CD8-positive, alpha-beta memory T cell (primary cell): ENCODE measurements at regions not wholly inside any gene's neighbourhood (a gene's known extent, or its start where the extent isn't known, plus 50 kb on each side); places are given as distances from the start of the nearest gene placed in this dataset.

ENCODE experiments used
- CTCF ChIA-PET: fragments of 350-600 bp; sonication (Branson Sonifier 250); formaldehyde crosslinking; loops from one replicate; lab custom pipeline; 2021; ENCODE audit warnings: antibody characterized with exemption; lab: Charles Lee
- POLR2A ChIA-PET: fragments of 350-600 bp; sonication (Branson Sonifier 250); formaldehyde crosslinking; loops from one replicate; lab custom pipeline; 2021; ENCODE audit warnings: antibody characterized with exemption; lab: Charles Lee
- DNase-seq, 5 donors: peaks; one replicate each; pipeline versions ENCODE4 v3.0.0 to v3.0.0-alpha.2; 2020 to 2022; ENCODE audit warnings: mixed read lengths in 1 of 5
- H3K27ac ChIP-seq: one replicate; pipeline ENCODE4 v1.7.0; 2013; ENCODE audit warnings: low read depth, mild to moderate bottlenecking, low read length, moderate library complexity
- H3K27me3 ChIP-seq: 2 replicates; pipeline ENCODE4 v1.7.0; 2013; ENCODE audit warnings: low read length, mild to moderate bottlenecking; ENCODE audit not compliant: insufficient read depth, poor library complexity, severe bottlenecking
- H3K36me3 ChIP-seq: 2 replicates; pipeline ENCODE4 v1.7.0; 2013; ENCODE audit warnings: mild to moderate bottlenecking, low read length, moderate library complexity; ENCODE audit not compliant: insufficient read depth
- H3K4me1 ChIP-seq: 2 replicates; pipeline ENCODE4 v1.7.0; 2013; ENCODE audit warnings: mild to moderate bottlenecking, low read length, moderate library complexity; ENCODE audit not compliant: insufficient read depth
- H3K4me3 ChIP-seq: 2 replicates; pipeline ENCODE4 v1.7.0; 2013; ENCODE audit warnings: mild to moderate bottlenecking, low read length
- H3K9me3 ChIP-seq: 2 replicates; pipeline ENCODE4 v1.7.0; 2013; ENCODE audit warnings: mild to moderate bottlenecking, low read length
- H3K27ac Mint-ChIP-seq, 8 donors: one replicate each; pipeline ENCODE4 v1.8.0; 2020 to 2021; ENCODE audit warnings: mixed read lengths in 8 of 8, mild to moderate bottlenecking in 6 of 8, inconsistent platforms in 3 of 8, moderate library complexity in 3 of 8
- H3K27me3 Mint-ChIP-seq, 2 donors: one replicate each; pipeline ENCODE4 v1.8.0; 2020 to 2021; ENCODE audit warnings: mixed read lengths in 2 of 2, mild to moderate bottlenecking in 1 of 2, moderate library complexity in 1 of 2
- H3K36me3 Mint-ChIP-seq, 3 donors: one replicate each; pipeline ENCODE4 v1.8.0; 2020 to 2021; ENCODE audit warnings: mixed read lengths in 3 of 3, inconsistent platforms in 1 of 3, mild to moderate bottlenecking in 1 of 3
- H3K4me1 Mint-ChIP-seq, 3 donors: one replicate each; pipeline ENCODE4 v1.8.0; 2020 to 2021; ENCODE audit warnings: mixed read lengths in 3 of 3, inconsistent platforms in 1 of 3, mild to moderate bottlenecking in 1 of 3
- H3K4me3 Mint-ChIP-seq, 7 donors: one replicate each; pipeline ENCODE4 v1.8.0; 2020 to 2021; ENCODE audit warnings: mixed read lengths in 7 of 7, mild to moderate bottlenecking in 6 of 7, moderate library complexity in 4 of 7, inconsistent platforms in 2 of 7
- H3K9me3 Mint-ChIP-seq, 5 donors: one replicate each; pipeline ENCODE4 v1.8.0; 2020 to 2022; ENCODE audit warnings: mixed read lengths in 5 of 5, mild to moderate bottlenecking in 3 of 5, moderate library complexity in 2 of 5, inconsistent platforms in 1 of 5

- no peaks in the 10 kb centered on the region for H3K4me1 Mint-ChIP-seq
- H3K4me1 ChIP-seq: no peaks in the 10 kb centered on the region
- H3K4me3 Mint-ChIP-seq: no peak overlapping the region
- H3K9me3 ChIP-seq: no peaks in the 10 kb centered on the region
- H3K27ac ChIP-seq: no peak overlapping the region
- no peaks in the 10 kb centered on the region for H3K27me3 ChIP-seq
- H3K4me3 ChIP-seq: no peak overlapping the region
- no peak for DNase-seq
- POLR2A ChIA-PET: no interaction called here
- H3K36me3 ChIP-seq: no peaks in the 10 kb centered on the region
- no peak overlapping the region for H3K27ac Mint-ChIP-seq
- peaks cover 0 to 2% (median 0%) of the 10 kb centered on the region in 5 donors for H3K9me3 Mint-ChIP-seq
- no peaks in the 10 kb centered on the region for H3K36me3 Mint-ChIP-seq
- H3K27me3 Mint-ChIP-seq: no peaks in the 10 kb centered on the region
- CTCF ChIA-PET: no interaction called here
These were observed 443.7 kb downstream of the GXYLT1 start for GRCh38 chr12:41700940-41701339.

GRCh38 chr12:41699658-41700057 is 445.0 kb downstream of the GXYLT1 start:
- Mint-ChIP-seq H3K9me3 (peaks cover 0 to 2% (median 0%) of the 10 kb centered on the region in 5 donors), H3K27ac (no peak overlapping the region), H3K4me1 (no peaks in the 10 kb centered on the region), H3K36me3 (no peaks in the 10 kb centered on the region), H3K27me3 (no peaks in the 10 kb centered on the region), H3K4me3 (no peak overlapping the region)
- no peaks in the 10 kb centered on the region for H3K4me1 ChIP-seq
- no peaks in the 10 kb centered on the region for H3K36me3 ChIP-seq
- DNase-seq: no peak
- CTCF ChIA-PET: interaction anchor here (1.5 kb wide), 1 partner anchor 10 kb away, joined by 4 read pairs; no protein-coding TSS in a partner anchor
- H3K9me3 ChIP-seq: no peaks in the 10 kb centered on the region
- H3K27ac ChIP-seq: no peak overlapping the region
- no peak overlapping the region for H3K4me3 ChIP-seq
- POLR2A ChIA-PET: no interaction called here
- H3K27me3 ChIP-seq: no peaks in the 10 kb centered on the region

- no peak for DNase-seq
- H3K4me1 Mint-ChIP-seq: no peaks in the 10 kb centered on the region
- no peaks in the 10 kb centered on the region for H3K36me3 Mint-ChIP-seq
- no peak overlapping the region for H3K4me3 Mint-ChIP-seq
- no peaks in the 10 kb centered on the region for H3K36me3 ChIP-seq
- POLR2A ChIA-PET: no interaction called here
- no peaks in the 10 kb centered on the region for H3K9me3 ChIP-seq
- peaks cover 0 to 2% of the 10 kb centered on the region in 2 donors for H3K27me3 Mint-ChIP-seq
- no peaks in the 10 kb centered on the region for H3K27me3 ChIP-seq
- no peaks in the 10 kb centered on the region for H3K4me1 ChIP-seq
- no peak overlapping the region for H3K27ac Mint-ChIP-seq
- H3K9me3 Mint-ChIP-seq: no peaks in the 10 kb centered on the region
- no peak overlapping the region for H3K27ac ChIP-seq
- H3K4me3 ChIP-seq: no peak overlapping the region
- CTCF ChIA-PET: no interaction called here
These were observed 447.5 kb downstream of the GXYLT1 start for GRCh38 chr12:41697161-41697560.

- Histone ChIP-seq H3K36me3 (no peaks in the 10 kb centered on the region), H3K27ac (no peak overlapping the region), H3K4me3 (no peak overlapping the region), H3K27me3 (no peaks in the 10 kb centered on the region), H3K4me1 (no peaks in the 10 kb centered on the region), H3K9me3 (no peaks in the 10 kb centered on the region)
- Mint-ChIP-seq H3K4me1 (no peaks in the 10 kb centered on the region), H3K9me3 (peaks cover 0 to 2% (median 0%) of the 10 kb centered on the region in 5 donors), H3K27me3 (peaks cover 0 to 1% of the 10 kb centered on the region in 2 donors), H3K4me3 (no peak overlapping the region), H3K27ac (no peak overlapping the region), H3K36me3 (no peaks in the 10 kb centered on the region)
- ChIA-PET POLR2A (no interaction called here), CTCF (no interaction called here)
- no peak for DNase-seq
These were observed 459.7 kb downstream of the GXYLT1 start for GRCh38 chr12:41684997-41685396.

- no peaks in the 10 kb centered on the region for H3K36me3 Mint-ChIP-seq
- H3K9me3 Mint-ChIP-seq: peaks cover 0 to 2% (median under 1%) of the 10 kb centered on the region in 5 donors
- no peak overlapping the region for H3K27ac ChIP-seq
These were observed 461.0 kb downstream of the GXYLT1 start for GRCh38 chr12:41683513-41684240.

GRCh38 chr12:41683023-41683422 is 461.7 kb downstream of the GXYLT1 start:
- H3K36me3 ChIP-seq: no peaks in the 10 kb centered on the region
- Mint-ChIP-seq H3K9me3 (peaks cover 0 to 5% (median 2%) of the 10 kb centered on the region in 5 donors), H3K4me1 (no peaks in the 10 kb centered on the region), H3K27me3 (peaks cover 0 to 1% of the 10 kb centered on the region in 2 donors), H3K36me3 (no peaks in the 10 kb centered on the region), H3K4me3 (no peak overlapping the region), H3K27ac (no peak overlapping the region)
- POLR2A ChIA-PET: no interaction called here
- CTCF ChIA-PET: no interaction called here
- H3K4me1 ChIP-seq: no peaks in the 10 kb centered on the region
- DNase-seq: no peak
- no peaks in the 10 kb centered on the region for H3K27me3 ChIP-seq
- no peak overlapping the region for H3K27ac ChIP-seq
- no peak overlapping the region for H3K4me3 ChIP-seq
- H3K9me3 ChIP-seq: no peaks in the 10 kb centered on the region

More at GRCh38 chr12:41683513-41684240, 461.0 kb downstream of the GXYLT1 start:
- CTCF ChIA-PET: no interaction called here
- Histone ChIP-seq H3K4me3 (no peak overlapping the region), H3K27me3 (no peaks in the 10 kb centered on the region), H3K9me3 (no peaks in the 10 kb centered on the region), H3K4me1 (no peaks in the 10 kb centered on the region), H3K36me3 (no peaks in the 10 kb centered on the region)
- DNase-seq: no peak
- Mint-ChIP-seq H3K4me1 (no peaks in the 10 kb centered on the region), H3K27me3 (peaks cover 0 to 1% of the 10 kb centered on the region in 2 donors), H3K4me3 (no peak overlapping the region), H3K27ac (no peak overlapping the region)
- POLR2A ChIA-PET: no interaction called here

- H3K4me1 Mint-ChIP-seq: no peaks in the 10 kb centered on the region
- peaks cover 0 to 5% (median 0%) of the 10 kb centered on the region in 5 donors for H3K9me3 Mint-ChIP-seq
- H3K27ac Mint-ChIP-seq: no peak overlapping the region
- Histone ChIP-seq H3K4me1 (no peaks in the 10 kb centered on the region), H3K36me3 (no peaks in the 10 kb centered on the region), H3K4me3 (no peak overlapping the region), H3K9me3 (no peaks in the 10 kb centered on the region), H3K27me3 (no peaks in the 10 kb centered on the region), H3K27ac (no peak overlapping the region)
- no peak overlapping the region for H3K4me3 Mint-ChIP-seq
- H3K27me3 Mint-ChIP-seq: no peaks in the 10 kb centered on the region
- CTCF ChIA-PET: no interaction called here
- no peak for DNase-seq
- no peaks in the 10 kb centered on the region for H3K36me3 Mint-ChIP-seq
- POLR2A ChIA-PET: no interaction called here
These were observed 462.8 kb downstream of the GXYLT1 start for GRCh38 chr12:41681898-41682297.

GRCh38 chr12:41680155-41680554 is 464.5 kb downstream of the GXYLT1 start:
- peaks cover 0 to 5% (median 0%) of the 10 kb centered on the region in 5 donors for H3K9me3 Mint-ChIP-seq
- no peaks in the 10 kb centered on the region for H3K4me1 Mint-ChIP-seq
- CTCF ChIA-PET: no interaction called here
- Histone ChIP-seq H3K27ac (no peak overlapping the region), H3K4me3 (no peak overlapping the region), H3K9me3 (no peaks in the 10 kb centered on the region), H3K27me3 (no peaks in the 10 kb centered on the region), H3K4me1 (no peaks in the 10 kb centered on the region), H3K36me3 (no peaks in the 10 kb centered on the region)
- no peak overlapping the region for H3K4me3 Mint-ChIP-seq
- POLR2A ChIA-PET: no interaction called here
- H3K27me3 Mint-ChIP-seq: no peaks in the 10 kb centered on the region
- H3K36me3 Mint-ChIP-seq: no peaks in the 10 kb centered on the region
- DNase-seq: no peak
- no peak overlapping the region for H3K27ac Mint-ChIP-seq
